ENCODE measurements at regions not wholly inside any gene's neighbourhood (a gene's known extent, or its start where the extent isn't known, plus 50 kb on each side); places are given as distances from the start of the nearest gene placed in this dataset.

- Histone ChIP-seq H3K79me2 (ENCODE audit: insufficient read depth, low read depth) (no peaks in the 10 kb centered on the region), H3K4me3 (IDR thresholded peaks at IDR 0.05; ENCODE audit: insufficient read depth, low read depth, low read length) (no peak overlapping the region), H4K20me1 (ENCODE audit: insufficient read depth) (no peaks in the 10 kb centered on the region), H2AFZ (ENCODE audit: low read depth) (no peak overlapping the region), H3K4me2 (no peak overlapping the region), H3K27ac (no peak overlapping the region), H3K4me1 (ENCODE audit: low read depth, poor library complexity, severe bottlenecking) (peaks cover 10% of the 10 kb centered on the region), H3K36me3 (ENCODE audit: insufficient read depth) (no peaks in the 10 kb centered on the region), H3K27me3 (ENCODE audit: insufficient read depth, low read depth) (no peaks in the 10 kb centered on the region), H3K9ac (no peak overlapping the region)
- TF ChIP-seq CTCF (conservative IDR thresholded peaks at IDR 0.05; ENCODE audit: low read depth, low read length): no peak
These were observed 318.2 kb upstream of the POU3F2 start for GRCh38 chr6:98516206-98516605.

- Histone ChIP-seq H3K4me3 (IDR thresholded peaks at IDR 0.05; ENCODE audit: insufficient read depth, low read depth, low read length) (no peak overlapping the region), H3K9ac (no peak overlapping the region), H3K4me2 (no peak overlapping the region), H3K27ac (no peak overlapping the region), H3K36me3 (ENCODE audit: insufficient read depth) (no peaks in the 10 kb centered on the region), H3K27me3 (ENCODE audit: insufficient read depth, low read depth) (no peaks in the 10 kb centered on the region), H3K79me2 (ENCODE audit: insufficient read depth, low read depth) (no peaks in the 10 kb centered on the region), H3K4me1 (ENCODE audit: low read depth, poor library complexity, severe bottlenecking) (peaks cover 10% of the 10 kb centered on the region), H4K20me1 (ENCODE audit: insufficient read depth) (no peaks in the 10 kb centered on the region), H2AFZ (ENCODE audit: low read depth) (no peak overlapping the region)
- no peak for TF ChIP-seq CTCF (conservative IDR thresholded peaks at IDR 0.05; ENCODE audit: low read depth, low read length)
These were observed 317.5 kb upstream of the POU3F2 start for GRCh38 chr6:98516866-98517265.

GRCh38 chr6:98525860-98526259, 308.5 kb upstream of the POU3F2 start:
- Histone ChIP-seq H3K4me1 (ENCODE audit: low read depth, poor library complexity, severe bottlenecking) (peaks cover 3% of the 10 kb centered on the region), H3K27me3 (ENCODE audit: insufficient read depth, low read depth) (no peaks in the 10 kb centered on the region), H3K4me2 (no peak overlapping the region), H3K4me3 (IDR thresholded peaks at IDR 0.05; ENCODE audit: insufficient read depth, low read depth, low read length) (no peak overlapping the region), H2AFZ (ENCODE audit: low read depth) (no peak overlapping the region), H4K20me1 (ENCODE audit: insufficient read depth) (no peaks in the 10 kb centered on the region), H3K9ac (no peak overlapping the region), H3K79me2 (ENCODE audit: insufficient read depth, low read depth) (no peaks in the 10 kb centered on the region), H3K36me3 (ENCODE audit: insufficient read depth) (no peaks in the 10 kb centered on the region), H3K27ac (no peak overlapping the region)
- TF ChIP-seq CTCF (conservative IDR thresholded peaks at IDR 0.05; ENCODE audit: low read depth, low read length): no peak

GRCh38 chr6:98526465-98526864, 307.9 kb upstream of the POU3F2 start:
- H2AFZ ChIP-seq (ENCODE audit: low read depth): no peak overlapping the region
- H3K4me3 ChIP-seq (IDR thresholded peaks at IDR 0.05; ENCODE audit: insufficient read depth, low read depth, low read length): no peak overlapping the region
- H3K27me3 ChIP-seq (ENCODE audit: insufficient read depth, low read depth): no peaks in the 10 kb centered on the region
- no peaks in the 10 kb centered on the region for H3K79me2 ChIP-seq (ENCODE audit: insufficient read depth, low read depth)
- H3K9ac ChIP-seq: no peak overlapping the region
- no peak overlapping the region for H3K4me2 ChIP-seq
- no peak for TF ChIP-seq CTCF (conservative IDR thresholded peaks at IDR 0.05; ENCODE audit: low read depth, low read length)
- no peaks in the 10 kb centered on the region for H4K20me1 ChIP-seq (ENCODE audit: insufficient read depth)
- no peak overlapping the region for H3K27ac ChIP-seq
- peaks cover 6% of the 10 kb centered on the region for H3K4me1 ChIP-seq (ENCODE audit: low read depth, poor library complexity, severe bottlenecking)
- no peaks in the 10 kb centered on the region for H3K36me3 ChIP-seq (ENCODE audit: insufficient read depth)

Measured in KMS-11 (cell line).